ENCODE measurements at regions not wholly inside any gene's neighbourhood (a gene's known extent, or its start where the extent isn't known, plus 50 kb on each side); places are given as distances from the start of the nearest gene placed in this dataset.

GRCh38 chr5:145708169-145708568 is 127.0 kb downstream of the PRELID2 start:
- Histone ChIP-seq H2AFZ (ENCODE audit: control insufficient read depth, low read length) (no peak overlapping the region), H3K36me3 (ENCODE audit: control insufficient read depth in 2 of 2, extremely low read depth in 1 of 2, insufficient read depth in 2 of 2, low read length in 2 of 2) (no peaks in the 10 kb centered on the region), H3K4me1 (ENCODE audit: control insufficient read depth, extremely low read depth, insufficient read depth, low read length) (no peaks in the 10 kb centered on the region), H3K4me3 (ENCODE audit: control insufficient read depth in 2 of 3, extremely low read depth in 1 of 3, insufficient read depth in 2 of 3, low read depth in 1 of 3, low read length in 3 of 3) (no peak overlapping the region), H3K9me3 (ENCODE audit: control insufficient read depth, low read depth, low read length) (no peaks in the 10 kb centered on the region), H3K4me2 (ENCODE audit: control insufficient read depth, extremely low read depth, insufficient read depth, low read depth, low read length) (no peak overlapping the region), H3K27me3 (ENCODE audit: control insufficient read depth, extremely low read depth, insufficient read depth, low read length) (no peaks in the 10 kb centered on the region), H3K79me2 (ENCODE audit: control insufficient read depth, insufficient read depth, low read length) (no peaks in the 10 kb centered on the region), H3K27ac (ENCODE audit: control insufficient read depth, insufficient read depth, low read length) (no peak overlapping the region), H3K9ac (ENCODE audit: control insufficient read depth, extremely low read depth, insufficient read depth, low read length) (no peak overlapping the region), H3K9me1 (ENCODE audit: control insufficient read depth, extremely low read depth, insufficient read depth, low read length) (no peaks in the 10 kb centered on the region), H4K20me1 (ENCODE audit: control insufficient read depth, extremely low read depth, insufficient read depth, low read length) (no peaks in the 10 kb centered on the region)
- FAIRE-seq, result no peak
- DNase-seq (ENCODE audit: low read depth, low spot score), result no peak
- dilution Hi-C loops (cut with MboI; ENCODE audit: extremely low pct_ligation_motif_present, low sequenced_read_pairs), result no loop called here
- TF ChIP-seq EZH2 (IDR thresholded peaks at IDR 0.05; ENCODE audit: low read length), result no peak
- TF ChIP-seq CTCF (optimal IDR thresholded peaks at IDR 0.05 in 1 of 3, IDR thresholded peaks at IDR 0.05 in 1 of 3, conservative IDR thresholded peaks at IDR 0.05 in 1 of 3; ENCODE audit: extremely low read depth in 1 of 3, insufficient read depth in 2 of 3, low read length in 3 of 3), result no peak

GRCh38 chr5:145704724-145705123 is 130.4 kb downstream of the PRELID2 start:
- FAIRE-seq, result no peak
- Histone ChIP-seq H3K4me3 (ENCODE audit: control insufficient read depth in 2 of 3, extremely low read depth in 1 of 3, insufficient read depth in 2 of 3, low read depth in 1 of 3, low read length in 3 of 3) (no peak overlapping the region), H3K36me3 (ENCODE audit: control insufficient read depth in 2 of 2, extremely low read depth in 1 of 2, insufficient read depth in 2 of 2, low read length in 2 of 2) (no peaks in the 10 kb centered on the region)

More at GRCh38 chr5:145704724-145705123, 130.4 kb downstream of the PRELID2 start:
- Histone ChIP-seq H3K9ac (ENCODE audit: control insufficient read depth, extremely low read depth, insufficient read depth, low read length) (no peak overlapping the region), H3K4me1 (ENCODE audit: control insufficient read depth, extremely low read depth, insufficient read depth, low read length) (no peaks in the 10 kb centered on the region), H4K20me1 (ENCODE audit: control insufficient read depth, extremely low read depth, insufficient read depth, low read length) (no peaks in the 10 kb centered on the region), H3K27ac (ENCODE audit: control insufficient read depth, insufficient read depth, low read length) (no peak overlapping the region), H3K27me3 (ENCODE audit: control insufficient read depth, extremely low read depth, insufficient read depth, low read length) (no peaks in the 10 kb centered on the region), H3K4me2 (ENCODE audit: control insufficient read depth, extremely low read depth, insufficient read depth, low read depth, low read length) (no peak overlapping the region), H3K9me1 (ENCODE audit: control insufficient read depth, extremely low read depth, insufficient read depth, low read length) (no peaks in the 10 kb centered on the region), H2AFZ (ENCODE audit: control insufficient read depth, low read length) (no peak overlapping the region), H3K9me3 (ENCODE audit: control insufficient read depth, low read depth, low read length) (no peaks in the 10 kb centered on the region), H3K79me2 (ENCODE audit: control insufficient read depth, insufficient read depth, low read length) (no peaks in the 10 kb centered on the region)
- dilution Hi-C loops (cut with MboI; ENCODE audit: extremely low pct_ligation_motif_present, low sequenced_read_pairs), result no loop called here
- DNase-seq (ENCODE audit: low read depth, low spot score), result no peak
- TF ChIP-seq EZH2 (IDR thresholded peaks at IDR 0.05; ENCODE audit: low read length) (no peak), CTCF (optimal IDR thresholded peaks at IDR 0.05 in 1 of 3, IDR thresholded peaks at IDR 0.05 in 1 of 3, conservative IDR thresholded peaks at IDR 0.05 in 1 of 3; ENCODE audit: extremely low read depth in 1 of 3, insufficient read depth in 2 of 3, low read length in 3 of 3) (no peak)

Measured in keratinocyte (primary cell).